Osteocyte (in vitro differentiated cells): ENCODE measurements at regions not wholly inside any gene's neighbourhood (a gene's known extent, or its start where the extent isn't known, plus 50 kb on each side); places are given as distances from the start of the nearest gene placed in this dataset.

Source experiments
- DNase-seq: peaks from one replicate; pipeline ENCODE4 v3.0.0; 2021; ENCODE audit warnings: mixed read lengths; ENCODE audit not compliant: unreplicated experiment; ENCODE audit errors: extremely low spot score
- H3K27ac Mint-ChIP-seq: one replicate; pipeline ENCODE4 v1.8.0; 2021; ENCODE audit warnings: mild to moderate bottlenecking, mixed read lengths; ENCODE audit not compliant: unreplicated experiment
- H3K27me3 Mint-ChIP-seq: one replicate; pipeline ENCODE4 v1.8.0; 2021; ENCODE audit warnings: mixed read lengths; ENCODE audit not compliant: unreplicated experiment
- H3K36me3 Mint-ChIP-seq: one replicate; pipeline ENCODE4 v1.8.0; 2021; ENCODE audit warnings: mixed read lengths; ENCODE audit not compliant: unreplicated experiment
- H3K4me1 Mint-ChIP-seq: one replicate; pipeline ENCODE4 v1.8.0; 2021; ENCODE audit warnings: mixed read lengths; ENCODE audit not compliant: unreplicated experiment
- H3K4me3 Mint-ChIP-seq: one replicate; pipeline ENCODE4 v1.8.0; 2021; ENCODE audit warnings: mild to moderate bottlenecking, moderate library complexity, mixed read lengths; ENCODE audit not compliant: unreplicated experiment
- H3K9me3 Mint-ChIP-seq: one replicate; pipeline ENCODE4 v1.8.0; 2021; ENCODE audit warnings: mixed read lengths; ENCODE audit not compliant: unreplicated experiment
- TF ChIP-seq, protein P1 (sequence below): fragments of 200-600 bp; sonication (generic); IDR thresholded peaks from 2 replicates; pipeline ENCODE4 v1.5.0; 2021; ENCODE audit warnings: antibody characterized with exemption, mild to moderate bottlenecking, moderate library complexity

DNA sequence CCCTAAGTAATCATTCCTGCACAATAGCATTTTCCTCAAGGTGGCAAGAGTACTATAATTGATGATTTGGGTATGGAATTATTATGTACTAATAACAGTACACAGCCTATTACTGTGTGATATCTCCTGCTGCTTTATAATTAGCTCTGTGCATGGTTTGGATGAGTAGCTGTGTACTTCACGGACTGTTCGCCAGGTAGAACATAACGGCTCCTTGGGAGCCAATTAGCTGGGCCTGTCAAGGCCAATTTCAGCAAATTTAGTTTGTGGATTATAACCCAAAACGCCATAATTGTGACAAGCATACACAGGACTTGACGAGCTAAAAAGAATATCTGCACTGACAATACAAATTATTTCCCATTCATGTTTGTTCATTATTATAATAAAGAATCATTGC is 1584.2 kb downstream of the SLITRK1 start:
- Mint-ChIP-seq H3K4me1 (no peaks in the 10 kb centered on the region), H3K4me3 (no peak overlapping the region), H3K36me3 (no peaks in the 10 kb centered on the region), H3K27ac (no peak overlapping the region), H3K9me3 (no peaks in the 10 kb centered on the region), H3K27me3 (no peaks in the 10 kb centered on the region)
- no peak for DNase-seq
- TF ChIP-seq, protein P1, sequence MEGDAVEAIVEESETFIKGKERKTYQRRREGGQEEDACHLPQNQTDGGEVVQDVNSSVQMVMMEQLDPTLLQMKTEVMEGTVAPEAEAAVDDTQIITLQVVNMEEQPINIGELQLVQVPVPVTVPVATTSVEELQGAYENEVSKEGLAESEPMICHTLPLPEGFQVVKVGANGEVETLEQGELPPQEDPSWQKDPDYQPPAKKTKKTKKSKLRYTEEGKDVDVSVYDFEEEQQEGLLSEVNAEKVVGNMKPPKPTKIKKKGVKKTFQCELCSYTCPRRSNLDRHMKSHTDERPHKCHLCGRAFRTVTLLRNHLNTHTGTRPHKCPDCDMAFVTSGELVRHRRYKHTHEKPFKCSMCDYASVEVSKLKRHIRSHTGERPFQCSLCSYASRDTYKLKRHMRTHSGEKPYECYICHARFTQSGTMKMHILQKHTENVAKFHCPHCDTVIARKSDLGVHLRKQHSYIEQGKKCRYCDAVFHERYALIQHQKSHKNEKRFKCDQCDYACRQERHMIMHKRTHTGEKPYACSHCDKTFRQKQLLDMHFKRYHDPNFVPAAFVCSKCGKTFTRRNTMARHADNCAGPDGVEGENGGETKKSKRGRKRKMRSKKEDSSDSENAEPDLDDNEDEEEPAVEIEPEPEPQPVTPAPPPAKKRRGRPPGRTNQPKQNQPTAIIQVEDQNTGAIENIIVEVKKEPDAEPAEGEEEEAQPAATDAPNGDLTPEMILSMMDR = no peak

DNA sequence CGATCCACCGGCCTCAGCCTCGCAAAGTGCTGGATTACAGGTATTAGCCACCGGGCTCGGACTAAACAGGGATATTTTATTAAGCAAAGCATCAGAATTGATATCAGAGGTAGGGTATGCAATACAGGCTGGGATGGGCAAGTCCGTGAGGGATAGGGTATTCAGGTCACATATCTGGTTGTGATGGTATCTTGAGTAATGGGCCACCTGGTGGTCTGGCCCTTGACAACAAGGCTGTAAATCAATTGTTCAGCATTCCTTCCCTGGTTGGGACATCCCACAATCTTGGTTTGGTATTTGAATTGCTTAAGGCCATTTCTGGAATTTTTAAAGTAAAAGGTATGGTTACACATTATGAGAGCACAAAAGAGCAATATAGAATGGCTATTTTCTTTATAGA is 1588.0 kb downstream of the SLITRK1 start:
- Mint-ChIP-seq H3K4me3 (no peak overlapping the region), H3K27me3 (no peaks in the 10 kb centered on the region), H3K9me3 (no peaks in the 10 kb centered on the region), H3K4me1 (no peaks in the 10 kb centered on the region), H3K36me3 (no peaks in the 10 kb centered on the region), H3K27ac (no peak overlapping the region)
- no peak for DNase-seq
- TF ChIP-seq, protein P1 = no peak

DNA sequence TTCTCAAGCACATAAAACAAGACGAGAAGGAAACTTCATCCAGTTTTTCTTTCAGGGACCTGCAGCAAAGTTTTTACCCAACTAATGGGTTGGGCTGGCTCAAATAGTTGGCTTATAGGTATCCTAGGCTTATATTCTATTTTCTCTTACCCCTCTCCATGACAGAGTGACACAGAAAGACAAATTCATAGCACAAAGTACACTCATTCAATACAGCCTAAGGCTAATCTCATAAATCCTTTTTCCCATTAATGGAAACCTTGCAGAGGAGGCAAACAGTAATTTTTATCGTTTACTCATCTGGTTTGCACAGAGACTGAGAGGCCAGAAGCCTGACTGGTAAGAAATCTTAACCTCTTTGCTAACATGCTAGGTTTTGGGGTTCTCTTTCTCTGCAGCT is 1589.9 kb downstream of the SLITRK1 start:
- H3K4me1 Mint-ChIP-seq = no peaks in the 10 kb centered on the region

DNA sequence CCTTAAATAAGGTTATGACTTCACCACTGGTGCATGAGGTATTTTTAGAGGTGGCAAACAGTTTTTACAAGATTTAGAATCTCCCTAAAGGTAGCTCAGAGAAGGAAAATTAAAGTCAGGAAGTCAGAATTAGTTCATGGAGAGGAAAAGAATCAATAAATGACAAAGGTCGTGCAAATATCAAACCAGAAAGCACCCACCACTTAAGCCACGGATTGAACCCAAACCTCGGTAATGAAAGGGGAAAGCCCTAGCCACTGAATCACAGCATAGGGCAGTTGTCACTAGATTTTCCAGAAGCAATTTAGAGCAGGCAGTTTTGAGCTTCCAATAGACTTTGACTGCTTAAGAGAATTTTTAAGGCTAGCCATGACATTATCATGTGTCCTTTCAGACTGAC is 1590.4 kb downstream of the SLITRK1 start:
- DNase-seq = no peak
- H3K36me3 Mint-ChIP-seq = no peaks in the 10 kb centered on the region
- TF ChIP-seq, protein P1 = no peak

More for the DNA sequence above, 1589.9 kb downstream of the SLITRK1 start:
- H3K27ac Mint-ChIP-seq = no peak overlapping the region
- no peaks in the 10 kb centered on the region for H3K27me3 Mint-ChIP-seq
- H3K36me3 Mint-ChIP-seq = no peaks in the 10 kb centered on the region
- no peak overlapping the region for H3K4me3 Mint-ChIP-seq
- no peak for DNase-seq
- no peaks in the 10 kb centered on the region for H3K9me3 Mint-ChIP-seq
- TF ChIP-seq, protein P1 = no peak

DNA sequence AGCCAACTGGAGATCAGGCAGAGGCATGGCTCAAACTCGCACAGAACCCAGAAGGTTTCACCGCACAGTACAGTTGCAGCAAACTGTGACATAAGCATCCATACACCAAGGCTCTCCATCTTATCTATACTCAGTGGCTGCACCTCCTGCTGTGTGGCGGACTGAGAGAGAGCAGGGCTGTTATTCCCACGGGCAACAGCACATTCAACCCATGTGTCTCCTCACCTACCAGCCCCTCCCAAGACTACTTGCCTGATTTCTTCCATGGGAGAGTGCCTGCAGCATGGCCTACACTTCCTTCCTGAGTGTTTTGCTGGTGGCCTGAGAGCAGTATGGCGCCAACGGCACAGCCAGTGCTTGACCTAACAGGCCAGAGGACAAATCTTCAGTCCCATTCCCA is 1606.6 kb downstream of the SLITRK1 start:
- H3K4me1 Mint-ChIP-seq = no peaks in the 10 kb centered on the region
- H3K27me3 Mint-ChIP-seq = no peaks in the 10 kb centered on the region
- TF ChIP-seq, protein P1 = no peak
- H3K27ac Mint-ChIP-seq = no peak overlapping the region
- no peak for DNase-seq
- H3K36me3 Mint-ChIP-seq = no peaks in the 10 kb centered on the region
- no peaks in the 10 kb centered on the region for H3K9me3 Mint-ChIP-seq
- no peak overlapping the region for H3K4me3 Mint-ChIP-seq

More for the DNA sequence above, 1590.4 kb downstream of the SLITRK1 start:
- H3K27ac Mint-ChIP-seq = no peak overlapping the region
- H3K4me3 Mint-ChIP-seq = no peak overlapping the region
- H3K9me3 Mint-ChIP-seq = no peaks in the 10 kb centered on the region
- no peaks in the 10 kb centered on the region for H3K27me3 Mint-ChIP-seq
- H3K4me1 Mint-ChIP-seq = no peaks in the 10 kb centered on the region
